HG02623 (cell line): ENCODE measurements at regions not wholly inside any gene's neighbourhood (a gene's known extent, or its start where the extent isn't known, plus 50 kb on each side); places are given as distances from the start of the nearest gene placed in this dataset.

Source experiments
- ATAC-seq: cut with Tn5 transposase; IDR thresholded peaks from one replicate; pipeline ENCODE4 v1.9.1; 2021; ENCODE audit warnings: moderate library complexity; ENCODE audit not compliant: unreplicated experiment

GRCh38 chr22:49426618-49427266 is 400.9 kb downstream of the BRD1 start:
- ATAC-seq = no peak

- no peak for ATAC-seq
Measured at GRCh38 chr22:49426098-49426497, 401.6 kb downstream of the BRD1 start.

DNA sequence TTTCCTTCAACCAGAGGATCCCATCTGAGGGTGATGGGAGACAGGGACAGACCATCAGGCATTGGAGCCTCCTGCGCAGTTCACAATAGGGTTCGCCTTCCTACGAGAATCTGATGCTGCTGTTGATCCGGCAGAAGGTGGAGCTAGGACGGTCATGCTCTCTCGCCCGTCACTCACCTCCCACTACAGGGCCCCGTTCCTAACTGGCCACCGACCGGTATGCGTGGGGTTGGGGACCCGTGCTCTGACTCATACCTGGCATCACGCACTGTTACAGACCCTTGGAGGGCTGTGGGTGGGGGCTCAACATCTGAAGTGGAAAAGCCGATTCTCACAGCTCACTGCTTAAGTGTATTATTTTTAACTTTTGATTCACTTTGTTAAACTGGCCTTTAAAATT is 402.3 kb downstream of the BRD1 start:
- no peak for ATAC-seq

DNA sequence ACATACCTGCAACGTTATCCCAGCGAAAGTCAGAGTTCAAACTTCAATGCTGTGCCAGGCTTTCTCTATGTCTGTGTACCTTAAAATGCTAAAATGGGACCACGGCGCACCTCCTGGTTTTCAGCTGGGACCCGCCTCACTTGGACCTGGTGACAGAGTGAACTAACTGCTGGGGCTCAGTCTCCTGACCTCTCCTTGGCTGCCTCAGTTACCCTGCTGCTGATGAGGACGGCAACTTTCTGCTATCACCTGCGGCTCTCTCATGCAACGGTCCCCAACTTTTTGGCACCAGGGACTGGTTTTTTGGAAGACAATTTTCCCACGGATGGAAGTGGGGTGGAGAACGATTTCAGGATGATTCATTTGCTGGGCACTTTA is 402.8 kb downstream of the BRD1 start:
- ATAC-seq = no peak

DNA sequence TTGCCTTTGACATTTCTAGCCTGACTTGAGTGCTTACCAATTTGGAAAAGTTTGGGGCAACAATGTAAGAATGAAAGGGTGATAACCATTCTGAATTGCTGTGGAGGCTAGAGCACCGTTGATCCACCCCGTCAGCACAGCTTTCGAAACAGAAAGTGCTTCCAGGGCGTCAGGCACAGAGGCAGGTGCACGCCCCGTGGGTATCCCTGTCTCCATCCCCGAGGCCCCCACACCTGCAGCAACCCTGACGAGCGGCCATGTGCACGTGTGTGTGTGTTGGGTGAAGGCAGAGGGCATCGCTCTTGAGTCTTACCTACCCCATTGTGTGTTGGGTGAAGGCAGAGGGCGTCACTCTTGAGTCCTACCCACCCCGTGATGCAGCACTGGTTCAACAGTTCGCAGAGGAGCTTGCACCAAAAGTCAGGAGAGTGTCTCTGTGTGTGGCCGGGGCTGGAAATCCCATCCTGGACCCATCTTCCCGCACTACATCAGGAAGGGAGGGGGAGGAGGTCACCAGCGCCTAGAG is 404.5 kb downstream of the BRD1 start:
- ATAC-seq = no peak

- ATAC-seq = no peak
Measured at GRCh38 chr22:49422701-49423100, 405.0 kb downstream of the BRD1 start.

DNA sequence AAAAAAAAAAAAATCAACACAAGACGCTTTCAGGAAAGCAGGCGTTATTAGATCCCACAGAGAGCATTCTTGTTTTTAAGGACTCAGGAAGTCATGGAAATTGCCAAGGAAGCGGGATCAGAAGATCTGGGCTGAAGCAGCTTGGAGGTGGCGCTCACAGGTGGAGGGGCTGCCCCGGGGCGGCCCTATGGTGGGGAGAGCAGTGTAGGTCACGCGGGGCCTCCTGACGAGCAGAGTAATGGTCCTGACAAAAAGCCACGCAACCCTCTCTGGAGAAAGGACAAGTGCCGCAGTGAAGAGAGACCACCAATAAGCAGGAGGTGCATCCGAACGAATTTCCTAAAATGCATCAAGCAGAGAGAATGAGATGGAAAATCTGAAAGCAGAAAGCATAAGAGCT is 407.0 kb downstream of the BRD1 start:
- no peak for ATAC-seq

DNA sequence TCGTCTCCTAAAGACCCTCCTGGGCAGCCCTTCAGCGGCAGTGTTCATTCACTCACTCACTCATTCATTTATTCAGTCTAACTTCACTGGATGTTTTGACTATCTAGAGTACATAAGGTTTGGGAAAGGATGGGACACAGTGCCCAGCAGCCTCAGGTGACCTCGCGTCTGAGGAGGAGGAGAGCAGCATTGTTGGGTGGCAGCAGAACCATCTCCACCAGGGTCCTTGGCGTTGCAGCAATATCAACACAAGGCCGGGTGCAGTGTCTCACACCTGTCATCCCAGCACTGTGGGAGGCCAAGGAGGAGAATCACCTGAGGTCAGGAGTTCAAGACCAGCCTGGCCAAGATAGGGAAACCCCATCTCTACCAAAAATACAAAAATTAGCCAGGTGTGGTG is 408.0 kb downstream of the BRD1 start:
- ATAC-seq = no peak

DNA sequence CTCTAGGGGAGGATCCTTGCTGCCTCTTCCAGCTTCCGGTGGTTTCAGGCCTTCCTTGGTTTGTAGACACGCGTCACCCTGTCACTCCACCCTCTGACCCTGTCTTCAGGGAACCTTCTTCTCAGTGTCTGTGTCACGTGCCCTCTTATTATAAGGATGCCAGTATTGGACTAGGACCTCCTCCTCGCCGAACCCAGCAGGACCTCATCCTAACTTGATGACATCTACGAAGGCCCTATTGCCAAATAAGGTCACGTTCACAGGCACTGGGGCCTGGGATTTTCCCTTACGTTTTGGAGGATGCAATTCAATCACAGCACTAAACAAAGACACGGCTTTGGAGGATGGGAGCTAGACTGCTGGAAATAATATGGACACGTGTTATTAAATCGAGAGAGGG is 408.7 kb downstream of the BRD1 start:
- no peak for ATAC-seq

GRCh38 chr22:49418341-49418894 is 409.3 kb downstream of the BRD1 start:
- ATAC-seq = no peak

DNA sequence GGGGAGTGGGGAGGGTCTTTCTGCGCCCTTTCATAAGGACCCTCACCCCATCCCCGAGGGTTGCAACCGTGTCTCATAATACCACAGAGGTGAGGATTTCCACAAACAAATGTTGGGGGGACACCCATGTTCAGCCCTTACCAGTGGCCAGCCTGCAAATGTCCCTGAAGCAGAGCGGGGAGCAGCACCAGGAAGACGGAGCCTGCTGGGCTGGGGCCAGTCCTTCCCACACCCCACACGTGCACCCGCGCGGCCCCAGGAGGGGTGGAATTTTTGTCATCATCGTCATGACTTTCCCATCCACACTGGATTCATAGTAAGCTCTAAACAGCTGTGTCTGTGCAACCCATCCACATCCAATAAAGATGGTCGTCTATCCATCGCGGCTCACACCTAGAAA is 409.8 kb downstream of the BRD1 start:
- ATAC-seq = no peak

GRCh38 chr22:49417326-49417725 is 410.3 kb downstream of the BRD1 start:
- ATAC-seq = no peak

- ATAC-seq = no peak
Measured at GRCh38 chr22:49415151-49415951, 412.3 kb downstream of the BRD1 start.

DNA sequence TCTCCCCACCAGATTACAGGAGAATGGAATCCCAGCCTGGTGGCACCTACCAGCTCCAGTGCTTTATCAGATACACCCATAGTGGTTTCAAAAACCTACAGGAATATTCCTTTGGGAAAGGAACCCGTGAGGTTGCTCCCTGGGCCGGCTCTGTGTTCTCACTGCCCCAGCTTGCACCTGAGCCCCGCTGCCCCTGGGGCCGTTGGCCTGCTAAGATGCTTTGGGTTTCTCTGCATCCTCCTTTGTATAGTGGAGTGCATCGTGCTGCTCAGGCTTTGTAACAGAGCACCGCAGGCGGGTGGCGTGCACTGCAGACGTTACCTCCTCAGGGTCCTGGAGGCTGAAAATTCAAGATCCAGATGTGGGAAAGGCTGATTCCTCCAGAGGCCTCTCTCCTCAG is 414.1 kb downstream of the BRD1 start:
- no peak for ATAC-seq

DNA sequence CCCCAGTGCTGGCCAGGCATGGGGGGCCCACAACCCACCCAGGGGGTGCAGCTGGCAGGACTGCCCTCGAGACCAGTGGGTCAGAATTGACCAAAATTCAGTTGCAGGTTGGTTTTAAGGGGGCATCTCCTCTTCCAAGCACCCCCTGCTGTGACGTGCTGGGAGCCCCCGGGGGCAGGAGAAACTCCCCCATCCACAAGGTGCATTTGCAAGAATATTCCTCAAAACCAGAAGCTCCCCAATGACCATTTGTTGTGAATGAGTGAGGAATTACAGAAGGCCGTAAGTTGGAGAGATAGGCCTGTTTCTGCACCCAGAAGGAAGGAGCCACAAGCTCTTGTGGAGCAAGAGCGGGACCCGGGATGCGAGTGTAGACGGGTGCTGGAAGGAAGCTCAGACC is 414.5 kb downstream of the BRD1 start:
- ATAC-seq = no peak

DNA sequence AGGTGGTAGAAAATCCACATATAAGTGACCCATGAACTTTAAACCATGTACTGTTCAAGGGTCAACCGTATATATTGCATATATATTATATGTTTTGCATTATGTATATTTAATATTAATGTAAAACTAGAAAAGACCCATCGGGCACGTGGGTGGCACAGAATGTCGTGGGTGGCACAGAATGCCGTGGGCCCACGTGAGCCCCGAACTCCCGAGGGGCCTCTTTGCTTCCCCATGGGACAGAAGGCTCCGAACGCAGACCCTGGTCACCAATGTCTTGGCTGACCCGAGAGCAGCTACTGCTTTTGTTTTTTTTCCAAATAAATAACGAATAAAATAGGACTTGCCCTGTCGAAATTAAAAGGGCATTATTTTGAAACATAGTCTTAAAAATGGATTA is 415.4 kb downstream of the BRD1 start:
- ATAC-seq = no peak

GRCh38 chr22:49411236-49411635 is 416.4 kb downstream of the BRD1 start:
- ATAC-seq = no peak

GRCh38 chr22:49408102-49408836 is 419.4 kb downstream of the BRD1 start:
- ATAC-seq = no peak

DNA sequence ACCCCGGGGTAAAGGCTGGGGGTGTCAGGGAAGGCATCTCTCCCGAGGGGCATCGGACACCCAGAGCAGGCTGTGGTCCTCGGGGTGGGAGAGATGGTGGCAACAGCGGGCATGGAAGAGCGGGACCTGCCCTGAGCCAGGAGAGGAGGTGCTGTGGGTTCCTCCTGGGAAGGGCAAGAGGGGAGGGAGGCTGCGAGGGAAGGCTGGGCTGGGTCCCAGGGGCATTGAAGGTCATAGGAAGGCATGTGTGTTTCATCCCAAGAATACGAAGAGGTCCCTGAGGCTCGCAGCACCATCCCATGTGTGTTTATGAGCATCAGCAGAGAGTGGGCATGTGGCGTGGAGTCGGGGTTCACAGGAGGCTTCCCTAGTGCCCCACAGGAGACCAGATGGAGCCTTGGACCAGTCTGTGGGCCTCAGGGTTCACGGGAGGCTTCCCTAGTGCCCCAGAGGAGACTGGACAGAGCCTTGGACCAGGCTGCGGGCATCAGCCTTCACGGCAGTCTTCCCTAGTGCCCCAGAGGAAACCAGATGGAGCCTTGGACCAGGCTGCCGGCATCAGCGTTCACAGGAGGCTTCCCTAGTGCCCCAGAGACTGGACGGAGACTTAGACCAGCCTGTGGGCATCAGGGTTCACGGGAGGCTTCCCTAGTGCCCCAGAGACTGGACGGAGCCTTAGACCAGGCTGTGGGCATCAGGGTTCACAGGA is 420.6 kb downstream of the BRD1 start:
- no peak for ATAC-seq

DNA sequence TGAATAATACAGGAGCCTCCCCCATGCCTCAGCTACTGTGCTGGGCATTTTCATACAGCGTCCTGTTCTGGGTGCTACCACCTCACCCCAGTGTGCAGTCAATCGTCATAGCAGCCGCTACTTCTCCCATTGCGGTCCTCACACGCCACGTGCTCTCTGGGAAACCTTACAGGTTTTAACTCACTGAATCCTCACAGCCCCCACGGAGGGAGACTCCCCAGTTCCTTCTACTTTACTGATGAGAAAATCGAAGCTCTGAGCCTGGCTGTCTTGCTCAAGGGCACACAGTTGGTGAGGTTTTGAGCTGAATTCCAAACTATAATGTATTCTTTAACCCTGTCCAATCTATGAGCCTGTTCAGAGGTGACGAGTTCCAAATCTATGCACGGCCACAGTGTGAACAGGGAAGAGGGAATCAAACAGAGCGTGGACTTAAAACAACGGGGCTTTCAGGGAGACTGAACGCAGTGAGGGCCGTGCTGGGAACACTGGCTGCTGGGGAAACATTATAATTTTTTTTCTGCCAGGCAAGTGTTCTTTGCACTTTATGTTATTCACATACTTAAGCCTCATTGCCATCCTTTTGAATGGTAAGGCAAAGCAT is 421.5 kb downstream of the BRD1 start:
- ATAC-seq = no peak
